ENCODE measurements at regions not wholly inside any gene's neighbourhood (a gene's known extent, or its start where the extent isn't known, plus 50 kb on each side); places are given as distances from the start of the nearest gene placed in this dataset.

GRCh38 chr5:77948476-77948875 lies 172.3 kb upstream of the TBCA start:
- no peak for DNase-seq

- peak; percentile 42 for DNase-seq
Measured at GRCh38 chr5:77947041-77947428, 170.9 kb upstream of the TBCA start.

- no peak for DNase-seq
Measured at GRCh38 chr5:77946381-77947040, 170.4 kb upstream of the TBCA start.

- DNase-seq: no peak
Measured at GRCh38 chr5:77945874-77946273, 169.7 kb upstream of the TBCA start.

GRCh38 chr5:77944757-77945340 lies 168.7 kb upstream of the TBCA start:
- DNase-seq: no peak

- no peak for DNase-seq
Measured at GRCh38 chr5:77943851-77944250, 167.7 kb upstream of the TBCA start.

- DNase-seq: no peak
Measured at GRCh38 chr5:77942578-77943239, 166.6 kb upstream of the TBCA start.

- DNase-seq: no peak
Measured at GRCh38 chr5:77937015-77937908, 161.1 kb upstream of the TBCA start.

- DNase-seq: no peak
Measured at GRCh38 chr5:77936365-77936693, 160.2 kb upstream of the TBCA start.

- DNase-seq: no peak
Measured at GRCh38 chr5:77935506-77936364, 159.6 kb upstream of the TBCA start.

- DNase-seq: no peak
Measured at GRCh38 chr5:77928776-77929300, 152.7 kb upstream of the TBCA start.

- DNase-seq: no peak
Measured at GRCh38 chr5:77926337-77926736, 150.2 kb upstream of the TBCA start.

GRCh38 chr5:77925503-77925902 lies 149.4 kb upstream of the TBCA start:
- no peak for DNase-seq

GRCh38 chr5:77924081-77924480 lies 147.9 kb upstream of the TBCA start:
- no peak for DNase-seq

GRCh38 chr5:77923666-77924065 lies 147.5 kb upstream of the TBCA start:
- no peak for DNase-seq

GRCh38 chr5:77921094-77921768 lies 145.1 kb upstream of the TBCA start:
- no peak for DNase-seq

- no peak for DNase-seq
Measured at GRCh38 chr5:77920359-77921058, 144.4 kb upstream of the TBCA start.

GRCh38 chr5:77915346-77915745 lies 139.2 kb upstream of the TBCA start:
- DNase-seq: no peak

GRCh38 chr5:77912721-77913120 lies 136.6 kb upstream of the TBCA start:
- DNase-seq: no peak

- no peak for DNase-seq
Measured at GRCh38 chr5:77910602-77911188, 134.6 kb upstream of the TBCA start.

GRCh38 chr5:77909237-77909636 lies 133.1 kb upstream of the TBCA start:
- no peak for DNase-seq
